Upper lobe of left lung (tissue), 4 donors: ENCODE measurements at regions not wholly inside any gene's neighbourhood (a gene's known extent, or its start where the extent isn't known, plus 50 kb on each side); places are given as distances from the start of the nearest gene placed in this dataset.

Experiments
- CTCF ChIP-seq, 6 experiments: fragments of 450-650 bp in 4 of 6; fragments of 200-600 bp in 2 of 6; sonication (generic) in 2 of 6; IDR thresholded peaks; one replicate each; pipeline ENCODE4 v1.5.1; 2016 to 2019; ENCODE audit warnings: antibody characterized with exemption in 6 of 6
- EP300 ChIP-seq, 4 donors: sonication (generic); formaldehyde crosslinking; IDR thresholded peaks; one replicate each; pipeline ENCODE4 v1.5.1; 2017; ENCODE audit warnings: antibody characterized with exemption in 4 of 4, control low read depth in 2 of 4
- POLR2A ChIP-seq, 4 donors: fragments of 450-650 bp; IDR thresholded peaks; one replicate each; pipeline ENCODE4 v1.5.1; 2016 to 2017; ENCODE audit warnings: antibody characterized with exemption in 4 of 4, mild to moderate bottlenecking in 2 of 4
- POLR2AphosphoS5 ChIP-seq, 2 donors: sonication (generic); formaldehyde crosslinking; IDR thresholded peaks; one replicate each; pipeline ENCODE4 v1.5.1; 2017; ENCODE audit warnings: antibody characterized with exemption in 2 of 2

DNA sequence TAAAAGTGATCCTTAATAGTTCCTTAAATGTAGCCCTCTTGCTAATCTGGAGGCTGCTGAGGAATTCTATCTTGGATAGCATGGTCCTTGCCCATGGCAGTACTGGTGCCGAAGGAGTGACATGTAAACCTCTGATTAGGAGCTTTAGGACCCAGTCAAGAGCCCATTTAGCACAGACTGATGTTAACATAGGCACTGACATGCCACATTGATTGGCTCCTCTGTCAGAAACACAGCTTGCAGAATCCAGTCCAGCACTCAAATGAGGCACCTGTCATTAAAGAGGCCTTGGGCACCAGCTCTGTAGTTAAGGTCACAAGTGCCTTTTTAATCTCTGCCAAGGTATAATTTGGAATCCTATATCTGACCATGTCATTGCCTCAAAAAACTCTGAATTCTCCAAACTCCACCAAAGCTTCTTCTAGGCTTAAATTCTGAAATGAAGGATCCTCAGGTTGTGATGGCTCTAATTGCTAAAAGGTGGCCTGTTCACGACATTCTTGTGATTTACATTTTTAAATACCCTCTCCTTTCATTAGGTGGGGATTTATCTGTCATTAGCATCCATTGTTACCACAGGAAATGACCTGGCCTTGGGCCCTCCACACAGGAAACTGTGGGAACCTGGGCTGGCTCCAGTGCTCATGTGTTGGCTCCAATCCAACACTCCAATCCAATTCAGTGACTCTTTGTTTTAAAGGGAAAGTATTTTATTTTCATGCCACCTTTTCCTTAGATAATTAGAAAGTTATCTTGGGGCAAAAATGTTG is 57.3 kb upstream of the RNF7 start:
- TF ChIP-seq CTCF (IDR thresholded peaks at IDR 0.05) = no peak
- TF ChIP-seq POLR2A (IDR thresholded peaks at IDR 0.05) = no peak
- no peak for TF ChIP-seq EP300 (IDR thresholded peaks at IDR 0.05)
- TF ChIP-seq POLR2AphosphoS5 (IDR thresholded peaks at IDR 0.05) = no peak
